ENCODE measurements at regions not wholly inside any gene's neighbourhood (a gene's known extent, or its start where the extent isn't known, plus 50 kb on each side); places are given as distances from the start of the nearest gene placed in this dataset.

- no peak for DNase-seq
Measured at GRCh38 chr9:24608599-24608998, 62.9 kb upstream of the IZUMO3 start.

- DNase-seq = no peak
Measured at GRCh38 chr9:24602693-24603352, 57.1 kb upstream of the IZUMO3 start.

Measured in NCI-H2171 (cell line).